ENCODE measurements at regions not wholly inside any gene's neighbourhood (a gene's known extent, or its start where the extent isn't known, plus 50 kb on each side); places are given as distances from the start of the nearest gene placed in this dataset.
"Not testable (repeated sequence)": the region's sequence is repeated elsewhere in the genome, so short reads cannot be mapped to it uniquely, and the experiment has no call there.

GRCh38 chr5:57741336-57741735 lies 258.7 kb upstream of the ACTBL2 start:
- ATAC-seq (ENCODE audit: insufficient number of reproducible peaks, low FRiP score, low read depth): no peak
- DNase-seq (ENCODE audit: low spot score): no peak
- Histone ChIP-seq H3K27me3 (replicated peaks; ENCODE audit: insufficient read depth) (no peaks in the 10 kb centered on the region), H3K9me3 (no peaks in the 10 kb centered on the region), H3K4me1 (ENCODE audit: control insufficient read depth in 1 of 2, low read depth in 2 of 2) (peaks cover 0 to 19% of the 10 kb centered on the region in 2 donors), H3K27ac (no peak overlapping the region), H3K36me3 (no peaks in the 10 kb centered on the region), H3K4me3 (no peak overlapping the region)
- TF ChIP-seq CTCF (IDR thresholded peaks at IDR 0.05): no peak

GRCh38 chr5:57738787-57739186 lies 256.2 kb upstream of the ACTBL2 start:
- no peak overlapping the region for H3K4me3 ChIP-seq
- TF ChIP-seq CTCF (IDR thresholded peaks at IDR 0.05): no peak
- peaks cover 3 to 45% of the 10 kb centered on the region in 2 donors for H3K4me1 ChIP-seq (ENCODE audit: control insufficient read depth in 1 of 2, low read depth in 2 of 2)
- no peaks in the 10 kb centered on the region for H3K9me3 ChIP-seq
- DNase-seq (ENCODE audit: low spot score) (no peak), ATAC-seq (ENCODE audit: insufficient number of reproducible peaks, low FRiP score, low read depth) (no peak)
- H3K36me3 ChIP-seq: no peaks in the 10 kb centered on the region
- no peaks in the 10 kb centered on the region for H3K27me3 ChIP-seq (replicated peaks; ENCODE audit: insufficient read depth)
- no peak overlapping the region for H3K27ac ChIP-seq

GRCh38 chr5:57738301-57738700 lies 255.7 kb upstream of the ACTBL2 start:
- H3K27me3 ChIP-seq (replicated peaks; ENCODE audit: insufficient read depth): no peaks in the 10 kb centered on the region
- H3K27ac ChIP-seq: no peak overlapping the region
- H3K9me3 ChIP-seq: no peaks in the 10 kb centered on the region
- TF ChIP-seq CTCF (IDR thresholded peaks at IDR 0.05): no peak
- no peak for DNase-seq (ENCODE audit: low spot score)
- H3K4me1 ChIP-seq (ENCODE audit: control insufficient read depth in 1 of 2, low read depth in 2 of 2): peaks cover 3 to 45% of the 10 kb centered on the region in 2 donors
- H3K4me3 ChIP-seq: no peak overlapping the region
- no peak for ATAC-seq (ENCODE audit: insufficient number of reproducible peaks, low FRiP score, low read depth)
- no peaks in the 10 kb centered on the region for H3K36me3 ChIP-seq

GRCh38 chr5:57736716-57737115 lies 254.1 kb upstream of the ACTBL2 start:
- no peak for TF ChIP-seq CTCF (IDR thresholded peaks at IDR 0.05)
- ATAC-seq (ENCODE audit: insufficient number of reproducible peaks, low FRiP score, low read depth): no peak
- Histone ChIP-seq H3K36me3 (no peaks in the 10 kb centered on the region), H3K4me3 (no peak overlapping the region), H3K27me3 (replicated peaks; ENCODE audit: insufficient read depth) (no peaks in the 10 kb centered on the region), H3K9me3 (no peaks in the 10 kb centered on the region), H3K4me1 (ENCODE audit: control insufficient read depth in 1 of 2, low read depth in 2 of 2) (peaks cover 3 to 44% of the 10 kb centered on the region in 2 donors), H3K27ac (no peak overlapping the region)
- DNase-seq (ENCODE audit: low spot score): no peak

GRCh38 chr5:57735279-57736153 lies 252.9 kb upstream of the ACTBL2 start:
- DNase-seq (ENCODE audit: low spot score); H3K4me3 ChIP-seq; H3K36me3 ChIP-seq; H3K9me3 ChIP-seq; H3K27me3 ChIP-seq (replicated peaks; ENCODE audit: insufficient read depth): not testable (repeated sequence)
- Histone ChIP-seq H3K27ac (peak overlapping the region in 1 of 2 donors; percentile 23), H3K4me1 (ENCODE audit: control insufficient read depth in 1 of 2, low read depth in 2 of 2) (peaks cover 3 to 36% of the 10 kb centered on the region in 2 donors)
- ATAC-seq (ENCODE audit: insufficient number of reproducible peaks, low FRiP score, low read depth): peak; percentile 44
